Neural progenitor cell (in vitro differentiated cells): ENCODE measurements at regions not wholly inside any gene's neighbourhood (a gene's known extent, or its start where the extent isn't known, plus 50 kb on each side); places are given as distances from the start of the nearest gene placed in this dataset.

Experiments
- CTCF ChIP-seq: fragments of 200-600 bp; sonication (generic); IDR thresholded peaks from 2 replicates; pipeline ENCODE4 v1.5.1; 2017; ENCODE audit warnings: antibody characterized with exemption, mild to moderate bottlenecking
- EZH2 ChIP-seq: fragments of 200-600 bp; sonication (generic); IDR thresholded peaks from 2 replicates; pipeline ENCODE4 v1.6.1; 2017; ENCODE audit warnings: antibody characterized with exemption, mild to moderate bottlenecking, moderate library complexity
- EZH2phosphoT487 ChIP-seq: fragments of 200-600 bp; sonication (generic); IDR thresholded peaks from 2 replicates; pipeline ENCODE4 v1.6.1; 2017; ENCODE audit warnings: antibody characterized with exemption

- TF ChIP-seq CTCF = no peak
- TF ChIP-seq EZH2 = no peak
- TF ChIP-seq EZH2phosphoT487 = no peak
Observed at GRCh38 chr3:75180945-75181298, 483.2 kb upstream of the FRG2C start.
